ENCODE measurements at regions not wholly inside any gene's neighbourhood (a gene's known extent, or its start where the extent isn't known, plus 50 kb on each side); places are given as distances from the start of the nearest gene placed in this dataset.

- no peak for DNase-seq (ENCODE audit: low read depth in 1 of 2, low spot score in 1 of 2)
- in situ Hi-C loops (cut with HindIII; ENCODE audit: low pct_unique_long_range_greater_than_20kb, low sequenced_read_pairs), result no loop called here
- TF ChIP-seq JUND (IDR thresholded peaks at IDR 0.05; ENCODE audit: low read depth), result no peak
Observed at GRCh38 chr2:20560891-20561636, 89.8 kb downstream of the HS1BP3 start.

GRCh38 chr2:20561637-20562454 lies 89.1 kb downstream of the HS1BP3 start:
- in situ Hi-C loops (cut with HindIII; ENCODE audit: low pct_unique_long_range_greater_than_20kb, low sequenced_read_pairs), result no loop called here
- TF ChIP-seq JUND (IDR thresholded peaks at IDR 0.05; ENCODE audit: low read depth), result no peak
- DNase-seq (ENCODE audit: low read depth in 1 of 2, low spot score in 1 of 2), result no peak

GRCh38 chr2:20562540-20563225 lies 88.2 kb downstream of the HS1BP3 start:
- no peak for TF ChIP-seq JUND (IDR thresholded peaks at IDR 0.05; ENCODE audit: low read depth)
- in situ Hi-C loops (cut with HindIII; ENCODE audit: low pct_unique_long_range_greater_than_20kb, low sequenced_read_pairs), result no loop called here
- DNase-seq (ENCODE audit: low read depth in 1 of 2, low spot score in 1 of 2), result no peak

- DNase-seq (ENCODE audit: low read depth in 1 of 2, low spot score in 1 of 2), result no peak
- no peak for TF ChIP-seq JUND (IDR thresholded peaks at IDR 0.05; ENCODE audit: low read depth)
- in situ Hi-C loops (cut with HindIII; ENCODE audit: low pct_unique_long_range_greater_than_20kb, low sequenced_read_pairs), result no loop called here
Observed at GRCh38 chr2:20563251-20563650, 87.6 kb downstream of the HS1BP3 start.

DNA sequence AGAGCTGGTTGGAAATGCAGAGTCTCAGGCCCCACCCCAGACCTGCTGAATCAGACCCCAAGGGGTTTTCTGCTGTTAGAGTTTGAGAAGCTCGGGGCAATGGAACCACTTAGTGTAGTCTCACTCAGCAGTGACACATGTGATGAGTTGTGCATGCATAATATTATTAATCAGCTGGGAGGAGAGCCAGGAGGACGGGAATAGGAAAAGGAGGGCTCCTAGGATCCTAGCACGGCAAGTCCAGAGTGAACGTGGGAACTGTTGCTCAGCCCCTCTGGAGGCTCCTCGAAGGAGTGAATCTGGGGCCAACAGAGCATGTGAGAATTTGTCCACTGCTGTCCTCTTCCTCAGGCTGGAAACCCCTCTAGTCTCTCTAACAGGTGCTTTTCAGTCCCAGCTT lies 87.1 kb downstream of the HS1BP3 start:
- DNase-seq (ENCODE audit: low read depth in 1 of 2, low spot score in 1 of 2), result no peak
- in situ Hi-C loops (cut with HindIII; ENCODE audit: low pct_unique_long_range_greater_than_20kb, low sequenced_read_pairs), result no loop called here
- TF ChIP-seq JUND (IDR thresholded peaks at IDR 0.05; ENCODE audit: low read depth), result no peak

- in situ Hi-C loops (cut with HindIII; ENCODE audit: low pct_unique_long_range_greater_than_20kb, low sequenced_read_pairs), result no loop called here
- DNase-seq (ENCODE audit: low read depth in 1 of 2, low spot score in 1 of 2), result no peak
- no peak for TF ChIP-seq JUND (IDR thresholded peaks at IDR 0.05; ENCODE audit: low read depth)
Observed at GRCh38 chr2:20565101-20565622, 85.7 kb downstream of the HS1BP3 start.

DNA sequence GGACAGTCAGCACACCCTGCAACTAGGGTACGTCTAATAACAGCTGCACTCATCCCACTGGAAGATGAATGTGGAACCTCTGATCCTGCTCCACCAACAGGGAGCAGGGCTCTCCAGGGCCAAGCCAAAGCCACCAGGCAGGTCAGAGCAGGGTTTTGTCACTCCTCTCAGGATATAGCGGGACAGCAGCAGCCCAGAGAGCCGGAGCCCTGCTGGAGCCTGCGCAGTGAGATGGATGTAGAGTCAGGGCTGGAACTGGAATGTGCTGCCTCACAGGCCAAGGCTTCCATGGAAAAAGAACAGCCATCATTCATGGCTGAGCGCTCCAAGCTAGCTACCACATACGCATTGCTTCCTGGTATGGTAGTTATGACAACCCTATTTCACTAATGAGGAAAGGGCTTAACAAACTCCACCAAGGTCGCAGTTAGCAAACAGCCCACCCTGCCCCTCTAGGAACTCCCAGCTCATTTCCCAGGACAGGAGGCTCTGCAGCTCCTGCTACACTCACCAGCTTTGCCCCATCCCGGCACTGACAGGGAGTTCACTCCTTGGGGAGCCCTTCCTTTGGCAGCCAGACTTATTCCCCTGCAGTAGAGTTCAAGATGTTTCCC lies 85.2 kb downstream of the HS1BP3 start:
- TF ChIP-seq JUND (IDR thresholded peaks at IDR 0.05; ENCODE audit: low read depth), result no peak
- in situ Hi-C loops (cut with HindIII; ENCODE audit: low pct_unique_long_range_greater_than_20kb, low sequenced_read_pairs), result no loop called here
- DNase-seq (ENCODE audit: low read depth in 1 of 2, low spot score in 1 of 2), result peak in 1 of 2 experiments; percentile 23

DNA sequence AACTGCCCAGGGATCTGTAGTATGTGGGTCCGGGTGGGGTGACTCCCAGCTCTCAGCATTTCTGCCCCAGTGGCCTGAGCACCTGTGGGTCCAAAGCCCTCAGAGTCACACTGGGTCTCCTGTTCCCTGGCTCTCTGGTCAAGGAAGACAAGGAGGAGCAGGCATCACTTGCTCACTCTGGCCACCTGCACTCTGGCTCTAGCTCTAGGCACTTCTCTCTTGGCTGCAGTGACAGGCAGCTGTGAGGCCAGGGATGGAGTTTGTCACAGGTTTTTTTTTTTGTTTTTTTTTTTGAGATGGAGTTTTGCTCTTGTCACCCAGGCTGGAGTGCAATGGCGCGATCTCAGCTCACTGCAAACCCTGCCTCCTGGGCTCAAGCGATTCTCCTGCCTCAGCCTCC lies 84.6 kb downstream of the HS1BP3 start:
- in situ Hi-C loops (cut with HindIII; ENCODE audit: low pct_unique_long_range_greater_than_20kb, low sequenced_read_pairs), result no loop called here
- TF ChIP-seq JUND (IDR thresholded peaks at IDR 0.05; ENCODE audit: low read depth), result no peak

DNA sequence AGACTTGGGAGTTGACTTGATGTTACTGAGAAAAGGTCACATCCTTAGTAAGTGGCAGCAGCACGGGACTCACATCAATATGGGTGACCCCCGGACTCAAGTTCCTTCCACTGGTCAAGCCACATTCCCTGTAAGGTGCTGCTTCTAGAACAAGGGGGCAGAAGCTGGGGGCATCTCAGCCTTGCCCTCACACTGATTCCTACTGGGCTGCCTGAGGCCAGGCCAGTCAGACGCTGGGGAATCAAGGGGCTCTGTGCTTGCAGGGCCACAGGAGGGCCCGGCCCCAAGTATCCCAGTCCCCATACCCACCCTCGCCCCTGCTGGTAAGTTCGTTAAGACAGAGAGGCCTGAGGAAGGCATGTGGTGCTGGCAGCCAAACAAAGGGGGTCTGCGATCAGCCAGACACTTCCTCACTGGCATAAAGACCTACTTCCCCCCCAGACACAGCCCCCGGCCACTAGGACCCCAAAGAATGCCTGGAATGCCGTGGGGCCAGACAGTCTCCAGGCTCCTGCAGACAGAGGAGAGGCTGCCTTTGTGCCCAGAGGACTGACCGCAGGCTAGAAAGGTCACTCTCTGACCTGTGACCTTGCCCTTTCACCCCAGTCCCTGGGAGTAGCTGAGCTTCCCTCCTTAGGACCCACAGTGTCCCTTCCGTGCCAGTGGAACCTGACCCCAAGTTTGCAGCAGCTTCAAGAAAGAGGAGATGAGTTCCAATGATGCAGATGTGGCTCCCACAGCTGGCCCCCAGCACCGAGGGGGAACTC lies 83.6 kb downstream of the HS1BP3 start:
- in situ Hi-C loops (cut with HindIII; ENCODE audit: low pct_unique_long_range_greater_than_20kb, low sequenced_read_pairs), result no loop called here
- TF ChIP-seq JUND (IDR thresholded peaks at IDR 0.05; ENCODE audit: low read depth), result no peak
- no peak for DNase-seq (ENCODE audit: low read depth in 1 of 2, low spot score in 1 of 2)

More for the DNA sequence above, 84.6 kb downstream of the HS1BP3 start:
- no peak for DNase-seq (ENCODE audit: low read depth in 1 of 2, low spot score in 1 of 2)
